ENCODE measurements at regions not wholly inside any gene's neighbourhood (a gene's known extent, or its start where the extent isn't known, plus 50 kb on each side); places are given as distances from the start of the nearest gene placed in this dataset.
A peak's percentile ranks its signal among the peaks of the same experiment; 100 is the strongest.

GRCh38 chr18:23401400-23402347, 51.4 kb upstream of the RIOK3 start (continued):
- no peak for TF ChIP-seq TCF12 (IDR thresholded peaks at IDR 0.05)
- no peak for TF ChIP-seq TCF12 (CRISPR knock-in tag; IDR thresholded peaks at IDR 0.05)
- no peak for TF ChIP-seq HDAC6 (IDR thresholded peaks at IDR 0.05; ENCODE audit: low read depth, low read length)
- TF ChIP-seq DPF2 (CRISPR knock-in tag; IDR thresholded peaks at IDR 0.05; ENCODE audit: borderline replicate concordance, low read depth) = peak; percentile 82; the same call in 1 of the 2 replicates
- TF ChIP-seq ZNF687 (CRISPR knock-in tag; IDR thresholded peaks at IDR 0.05) = peak; percentile 81
- 0 out of 2 replicates have a peak, but pooled peaks have one; percentile 41 for TF ChIP-seq GABPB1 (CRISPR knock-in tag; IDR thresholded peaks at IDR 0.05)
- TF ChIP-seq POLR2G (IDR thresholded peaks at IDR 0.05; ENCODE audit: low read depth, low read length) = no peak
- TF ChIP-seq SCMH1 (CRISPR knock-in tag; IDR thresholded peaks at IDR 0.05; ENCODE audit: borderline replicate concordance) = no peak
- TF ChIP-seq KLF11 (CRISPR knock-in tag; IDR thresholded peaks at IDR 0.05) = no peak
- no peak for TF ChIP-seq ZNF138 (CRISPR knock-in tag; IDR thresholded peaks at IDR 0.05; ENCODE audit: low read depth)
- TF ChIP-seq SP4 (CRISPR knock-in tag; IDR thresholded peaks at IDR 0.05) = 0 out of 2 replicates have a peak, but pooled peaks have one; percentile 25
- no peak for TF ChIP-seq DDIT3 (CRISPR knock-in tag; IDR thresholded peaks at IDR 0.05)
- no peak for TF ChIP-seq MIER2 (CRISPR knock-in tag; IDR thresholded peaks at IDR 0.05)
- TF ChIP-seq TSC22D2 (CRISPR knock-in tag; IDR thresholded peaks at IDR 0.05; ENCODE audit: borderline replicate concordance) = no peak
- no peak for TF ChIP-seq ZNF235 (CRISPR knock-in tag; IDR thresholded peaks at IDR 0.05; ENCODE audit: borderline replicate concordance)
- no peak for TF ChIP-seq EZH2 (conservative IDR thresholded peaks at IDR 0.05; ENCODE audit: low read depth, low read length)
- no peak for TF ChIP-seq FOXK2 (IDR thresholded peaks at IDR 0.05)
- no peak for TF ChIP-seq KMT2B (CRISPR knock-in tag; IDR thresholded peaks at IDR 0.05)
- TF ChIP-seq ZNF513 (CRISPR knock-in tag; conservative IDR thresholded peaks at IDR 0.05) = no peak
- TF ChIP-seq ZNF75D (CRISPR knock-in tag; IDR thresholded peaks at IDR 0.05; ENCODE audit: borderline replicate concordance) = no peak
- peak; percentile 94 for TF ChIP-seq RARA (CRISPR knock-in tag; IDR thresholded peaks at IDR 0.05)
- no peak for TF ChIP-seq RELA (CRISPR knock-in tag; IDR thresholded peaks at IDR 0.05)
- TF ChIP-seq ZNF703 (CRISPR knock-in tag; IDR thresholded peaks at IDR 0.05; ENCODE audit: borderline replicate concordance) = no peak
- TF ChIP-seq SNRNP70 (IDR thresholded peaks at IDR 0.05; ENCODE audit: low read depth, low read length) = no peak
- no peak for TF ChIP-seq ZFP90 (CRISPR knock-in tag; IDR thresholded peaks at IDR 0.05; ENCODE audit: borderline replicate concordance)
- TF ChIP-seq ZNF577 (CRISPR knock-in tag; IDR thresholded peaks at IDR 0.05; ENCODE audit: borderline replicate concordance, low read depth) = no peak
